Panc1 (cell line): ENCODE measurements at regions not wholly inside any gene's neighbourhood (a gene's known extent, or its start where the extent isn't known, plus 50 kb on each side); places are given as distances from the start of the nearest gene placed in this dataset.

Experiments
- ATAC-seq: fragments of 200-7000 bp; cut with Tn5 transposase; 2 replicates; pipeline ENCODE4 v1.9.1; 2020; ENCODE audit warnings: mild to moderate bottlenecking, moderate library complexity
- BruUV-seq: library from RNA; stranded (reverse); fragments of 400-500 nt; replicated peaks from 2 replicates; lab custom pipeline; 2021; lab: Mats Ljungman, UMichigan
- CTCF ChIA-PET: fragments of 300-600 bp; sonication (Branson Sonifier 250); formaldehyde crosslinking; loops from one replicate; lab custom pipeline; 2022; ENCODE audit warnings: antibody characterized with exemption; lab: Charles Lee
- POLR2A ChIA-PET: fragments of 300-600 bp; sonication (Branson Sonifier 250); formaldehyde crosslinking; loops from one replicate; lab custom pipeline; 2022; ENCODE audit warnings: antibody characterized with exemption; lab: Charles Lee
- DNase-seq: peaks from one replicate; pipeline ENCODE4 v3.0.0-alpha.2; 2010; ENCODE audit warnings: low read depth, low spot score
- H3K27ac ChIP-seq: 2 replicates; pipeline ENCODE4 v1.5.1; 2011; ENCODE audit warnings: mild to moderate bottlenecking, low read length, inconsistent platforms
- H3K27me3 ChIP-seq: fragments of 200-500 bp; sonication (Bioruptor generic); 2 replicates; pipeline ENCODE4 v1.6.0; 2014; ENCODE audit warnings: low read length, inconsistent platforms; ENCODE audit not compliant: control insufficient read depth, insufficient read depth
- H3K36me3 ChIP-seq: fragments of 200-500 bp; sonication (Bioruptor generic); 2 replicates; pipeline ENCODE4 v1.5.1; 2014; ENCODE audit warnings: inconsistent platforms, mild to moderate bottlenecking, low read length, moderate library complexity; ENCODE audit not compliant: control insufficient read depth, insufficient read depth
- H3K4me1 ChIP-seq: 2 replicates; pipeline ENCODE4 v1.5.1; 2011; ENCODE audit warnings: inconsistent platforms, mild to moderate bottlenecking, low read length, moderate library complexity; ENCODE audit not compliant: control insufficient read depth, insufficient read depth
- H3K4me3 ChIP-seq, 2 experiments: 2 replicates each; pipeline ENCODE4 v1.5.1; 2011 to 2012; ENCODE audit warnings: low read depth in 2 of 2, low read length in 2 of 2, mild to moderate bottlenecking in 2 of 2, inconsistent platforms in 1 of 2, moderate library complexity in 1 of 2
- H3K9me3 ChIP-seq: fragments of 200-500 bp; sonication (Bioruptor generic); 2 replicates; pipeline ENCODE4 v1.5.1; 2014; ENCODE audit warnings: low read depth, mild to moderate bottlenecking, inconsistent platforms, low read length, moderate library complexity; ENCODE audit not compliant: control insufficient read depth, insufficient read depth
- CTCF ChIP-seq: fragments of 450-650 bp; IDR thresholded peaks from 2 replicates; pipeline ENCODE4 v1.5.1; 2017; ENCODE audit warnings: mild to moderate bottlenecking
- POLR2AphosphoS5 ChIP-seq: IDR thresholded peaks from 2 replicates; pipeline ENCODE4 v1.6.1; 2012; ENCODE audit warnings: mild to moderate bottlenecking, low read depth, low read length, moderate library complexity
- REST ChIP-seq, 2 experiments: IDR thresholded peaks; 2 replicates each; pipeline ENCODE4 v1.6.1; 2011 to 2012; ENCODE audit warnings: low read depth in 2 of 2, control low read depth in 1 of 2, low read length in 1 of 2, mild to moderate bottlenecking in 1 of 2, moderate library complexity in 1 of 2; ENCODE audit not compliant: insufficient read depth in 1 of 2
- SIN3A ChIP-seq: IDR thresholded peaks from 2 replicates; pipeline ENCODE4 v1.6.1; 2012; ENCODE audit warnings: low read depth, mild to moderate bottlenecking, low read length, moderate library complexity, borderline replicate concordance; ENCODE audit not compliant: insufficient read depth
- TCF7L2 ChIP-seq: IDR thresholded peaks from 2 replicates; pipeline ENCODE4 v1.6.1; 2011; ENCODE audit warnings: mild to moderate bottlenecking, low read depth, low read length, inconsistent platforms
- in situ Hi-C: cut with HindIII; loops from 2 replicates; pipeline ENCODE4 v1.10.0; 2016; ENCODE audit warnings: low sequenced_read_pairs, low pct_unique_long_range_greater_than_20kb
- intact Hi-C: fragments of 100-400 bp; cut with micrococcal nuclease; formaldehyde crosslinking; loops from one replicate; pipeline ENCODE4 v1.10.0; 2022; ENCODE audit not compliant: unreplicated experiment

GRCh38 chr7:41875513-41875912 is 172.6 kb upstream of the INHBA start:
- intact Hi-C loops (no loop called here), in situ Hi-C loops (no loop called here)
- TF ChIP-seq CTCF = no peak
- no peak for TF ChIP-seq POLR2AphosphoS5
- TF ChIP-seq SIN3A = no peak
- TF ChIP-seq REST (IDR thresholded peaks at IDR 0.05; ENCODE audit: insufficient read depth in 1 of 2, low read depth in 2 of 2, low read length in 1 of 2) = no peak
- TF ChIP-seq TCF7L2 = no peak
- CTCF ChIA-PET = no interaction called here
- ATAC-seq (no peak), DNase-seq (no peak)
- no peak overlapping the region for H3K4me3 ChIP-seq
- H3K4me1 ChIP-seq = no peaks in the 10 kb centered on the region
- H3K36me3 ChIP-seq = no peaks in the 10 kb centered on the region
- no TSS peak for BruUV-seq
- no peak overlapping the region for H3K27ac ChIP-seq
- H3K27me3 ChIP-seq = no peaks in the 10 kb centered on the region
- H3K9me3 ChIP-seq = no peaks in the 10 kb centered on the region
- POLR2A ChIA-PET = no interaction called here

GRCh38 chr7:41874201-41874785 is 171.4 kb upstream of the INHBA start:
- Histone ChIP-seq H3K4me1 (no peaks in the 10 kb centered on the region), H3K27ac (no peak overlapping the region), H3K27me3 (no peaks in the 10 kb centered on the region), H3K9me3 (no peaks in the 10 kb centered on the region), H3K36me3 (no peaks in the 10 kb centered on the region), H3K4me3 (no peak overlapping the region)
- intact Hi-C loops (no loop called here), in situ Hi-C loops (no loop called here)
- TF ChIP-seq TCF7L2 = no peak
- no peak for TF ChIP-seq CTCF
- TF ChIP-seq SIN3A = no peak
- TF ChIP-seq REST (IDR thresholded peaks at IDR 0.05; ENCODE audit: insufficient read depth in 1 of 2, low read depth in 2 of 2, low read length in 1 of 2) = no peak
- TF ChIP-seq POLR2AphosphoS5 = no peak
- DNase-seq (no peak), ATAC-seq (no peak)
- ChIA-PET POLR2A (no interaction called here), CTCF (no interaction called here)
- BruUV-seq = no TSS peak
